AG10803 (cell line): ENCODE measurements at regions not wholly inside any gene's neighbourhood (a gene's known extent, or its start where the extent isn't known, plus 50 kb on each side); places are given as distances from the start of the nearest gene placed in this dataset.
"Not testable (repeated sequence)": the region's sequence is repeated elsewhere in the genome, so short reads cannot be mapped to it uniquely, and the experiment has no call there.

Experiments used
- DNase-seq: peaks from one replicate; pipeline ENCODE4 v3.0.0; 2010; ENCODE audit warnings: low read depth
- H3K4me3 ChIP-seq: 2 replicates; pipeline ENCODE4 v1.5.1; 2011; ENCODE audit warnings: mild to moderate bottlenecking, low read length, control low read depth
- TF ChIP-seq, protein P1 (sequence below): conservative IDR thresholded peaks from 2 replicates; pipeline ENCODE4 v1.5.1; 2011; ENCODE audit warnings: mild to moderate bottlenecking, low read length, control low read depth, inconsistent platforms

DNA sequence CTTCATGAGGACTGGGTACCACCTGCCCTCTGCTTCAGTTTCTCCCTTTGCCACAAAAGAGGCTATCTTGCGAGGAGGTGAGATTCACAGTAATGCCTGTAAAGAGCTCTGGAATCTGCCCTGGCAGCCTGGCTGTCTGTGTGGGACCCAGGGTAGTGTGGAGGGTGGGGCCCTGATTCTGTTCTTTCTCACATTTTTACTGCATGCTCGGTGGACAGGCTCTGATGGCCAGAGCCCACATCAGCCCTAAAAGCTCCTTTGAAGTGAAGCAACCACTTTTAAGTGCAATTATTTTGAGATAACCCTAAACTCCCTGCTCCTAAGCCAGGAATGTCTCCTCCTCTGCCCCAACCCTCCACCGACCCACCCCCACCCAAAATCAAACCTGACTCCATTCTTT, 92.1 kb upstream of the PODXL start:
- no peak for DNase-seq
- TF ChIP-seq, protein P1, sequence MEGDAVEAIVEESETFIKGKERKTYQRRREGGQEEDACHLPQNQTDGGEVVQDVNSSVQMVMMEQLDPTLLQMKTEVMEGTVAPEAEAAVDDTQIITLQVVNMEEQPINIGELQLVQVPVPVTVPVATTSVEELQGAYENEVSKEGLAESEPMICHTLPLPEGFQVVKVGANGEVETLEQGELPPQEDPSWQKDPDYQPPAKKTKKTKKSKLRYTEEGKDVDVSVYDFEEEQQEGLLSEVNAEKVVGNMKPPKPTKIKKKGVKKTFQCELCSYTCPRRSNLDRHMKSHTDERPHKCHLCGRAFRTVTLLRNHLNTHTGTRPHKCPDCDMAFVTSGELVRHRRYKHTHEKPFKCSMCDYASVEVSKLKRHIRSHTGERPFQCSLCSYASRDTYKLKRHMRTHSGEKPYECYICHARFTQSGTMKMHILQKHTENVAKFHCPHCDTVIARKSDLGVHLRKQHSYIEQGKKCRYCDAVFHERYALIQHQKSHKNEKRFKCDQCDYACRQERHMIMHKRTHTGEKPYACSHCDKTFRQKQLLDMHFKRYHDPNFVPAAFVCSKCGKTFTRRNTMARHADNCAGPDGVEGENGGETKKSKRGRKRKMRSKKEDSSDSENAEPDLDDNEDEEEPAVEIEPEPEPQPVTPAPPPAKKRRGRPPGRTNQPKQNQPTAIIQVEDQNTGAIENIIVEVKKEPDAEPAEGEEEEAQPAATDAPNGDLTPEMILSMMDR, result no peak
- no peak overlapping the region for H3K4me3 ChIP-seq

DNA sequence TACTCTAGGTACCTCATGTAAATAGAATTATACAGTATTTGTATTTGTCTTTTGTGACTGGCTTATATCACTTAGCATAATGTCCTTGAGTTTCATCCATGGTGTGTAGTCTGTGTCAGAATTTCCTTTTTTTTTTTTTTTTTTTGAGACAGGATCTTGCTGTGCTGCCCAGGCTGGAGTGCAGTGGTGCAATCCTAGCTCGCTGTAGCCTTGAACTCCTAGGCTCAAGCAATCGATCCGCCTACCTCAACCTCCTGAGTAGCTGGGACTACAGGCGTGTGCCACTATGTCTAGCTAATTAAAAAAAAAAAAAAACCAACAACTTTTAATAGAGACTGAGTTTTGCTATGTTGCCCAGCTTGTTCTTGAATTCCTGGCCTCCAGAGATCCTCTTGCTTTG, 89.8 kb upstream of the PODXL start:
- TF ChIP-seq, protein P1, result no peak
- H3K4me3 ChIP-seq, result no peak overlapping the region
- no peak for DNase-seq

DNA sequence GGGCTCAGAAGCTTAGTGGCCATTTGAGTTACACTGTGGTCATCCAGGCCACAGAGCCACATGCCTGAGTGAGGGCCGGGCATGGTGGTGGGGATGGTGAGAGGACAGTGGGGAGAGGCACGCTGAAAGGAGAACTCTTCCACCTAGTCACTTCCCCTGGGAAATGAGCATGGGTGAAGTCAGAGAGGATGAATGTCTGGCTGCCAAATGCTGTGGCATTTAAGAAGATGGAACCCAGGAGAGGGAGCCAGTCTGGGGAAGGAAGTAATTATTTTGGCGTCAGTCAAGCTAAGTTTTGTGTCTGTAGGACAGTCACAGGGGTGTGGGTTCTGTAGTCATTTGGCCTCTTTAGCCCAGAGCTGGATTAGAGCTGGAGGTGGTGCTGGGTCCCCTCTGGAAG, 86.0 kb upstream of the PODXL start:
- H3K4me3 ChIP-seq, result no peak overlapping the region
- TF ChIP-seq, protein P1, result no peak
- peak; percentile 68 for DNase-seq

DNA sequence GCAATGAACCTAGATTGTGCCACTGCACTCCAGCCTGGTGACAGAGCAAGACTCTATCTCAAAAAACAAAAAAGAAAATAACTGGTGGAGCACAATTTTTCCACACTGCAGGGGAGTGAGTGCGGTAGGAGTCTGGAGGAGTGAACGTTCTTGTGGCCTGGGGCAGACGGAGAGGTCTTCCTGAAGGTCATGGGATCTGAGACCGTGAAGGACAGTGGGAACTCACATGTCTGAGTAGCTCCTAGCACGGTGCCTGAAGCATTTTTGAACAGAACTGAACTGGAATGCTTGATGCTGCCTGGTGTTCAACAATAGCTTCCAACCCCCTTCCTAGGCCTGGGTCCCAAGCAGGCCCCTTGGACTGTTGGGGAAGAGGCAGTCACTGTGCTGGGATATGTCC, 84.3 kb upstream of the PODXL start:
- DNase-seq, result no peak
- TF ChIP-seq, protein P1, result no peak
- H3K4me3 ChIP-seq, result no peak overlapping the region

DNA sequence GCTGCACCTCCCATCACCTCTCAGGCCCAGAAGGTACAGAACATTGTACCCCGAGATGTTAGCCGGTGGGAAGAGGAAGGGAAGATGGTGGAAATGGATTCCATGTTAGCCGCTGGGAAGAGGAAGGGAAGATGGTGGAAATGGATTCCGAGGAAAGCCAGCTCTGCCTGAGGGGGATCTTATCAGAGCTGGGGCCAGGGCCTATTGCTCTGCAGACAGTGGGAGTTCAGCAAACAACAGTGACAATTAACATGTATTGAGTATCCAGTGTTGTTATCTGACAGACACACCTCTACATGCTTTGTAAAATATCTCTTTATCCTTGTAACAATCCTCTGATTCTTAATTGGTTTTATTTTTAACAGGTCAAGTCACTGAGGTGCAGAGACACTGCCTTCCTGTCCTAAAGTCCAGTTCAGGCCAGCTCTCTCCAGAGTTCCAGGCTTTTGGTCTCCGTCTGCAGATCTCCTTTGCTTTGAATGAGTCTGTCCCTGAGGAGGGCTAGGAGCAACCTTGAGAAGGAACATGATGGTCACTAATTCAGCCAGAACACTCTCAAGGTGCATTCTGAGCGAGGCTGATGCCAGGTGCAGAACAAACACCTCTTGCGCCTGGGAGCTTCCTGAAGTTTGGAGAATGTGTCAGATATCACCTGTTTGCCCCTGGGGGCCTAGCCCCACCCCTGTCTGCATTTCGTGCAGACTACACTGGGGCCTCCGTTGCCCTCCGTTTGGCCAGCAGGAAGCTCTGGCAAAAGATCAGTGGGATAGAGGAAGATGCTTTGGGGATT, 82.4 kb upstream of the PODXL start:
- H3K4me3 ChIP-seq, result no peak overlapping the region
- DNase-seq, result no peak
- TF ChIP-seq, protein P1, result no peak

DNA sequence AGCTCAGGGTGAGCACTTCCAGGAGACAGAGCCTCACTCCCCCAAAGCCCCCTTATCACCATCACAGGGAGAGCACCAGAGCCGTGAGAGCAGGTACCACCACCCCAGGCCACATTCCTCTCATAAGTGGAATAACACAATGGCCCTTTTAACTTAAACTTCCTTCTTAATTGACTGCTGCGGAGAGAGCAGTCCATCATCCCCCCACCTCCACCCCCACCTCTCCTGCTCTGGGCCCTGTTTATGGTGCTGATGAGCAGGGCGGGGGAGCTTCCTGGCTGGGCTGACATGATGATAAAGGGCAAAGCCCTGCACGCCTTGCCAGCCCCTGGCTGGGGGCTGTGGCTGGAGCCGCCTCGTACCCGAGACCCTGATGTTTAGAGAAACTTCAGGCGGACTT, 81.4 kb upstream of the PODXL start:
- DNase-seq, result no peak
- H3K4me3 ChIP-seq, result no peak overlapping the region
- TF ChIP-seq, protein P1, result no peak

DNA sequence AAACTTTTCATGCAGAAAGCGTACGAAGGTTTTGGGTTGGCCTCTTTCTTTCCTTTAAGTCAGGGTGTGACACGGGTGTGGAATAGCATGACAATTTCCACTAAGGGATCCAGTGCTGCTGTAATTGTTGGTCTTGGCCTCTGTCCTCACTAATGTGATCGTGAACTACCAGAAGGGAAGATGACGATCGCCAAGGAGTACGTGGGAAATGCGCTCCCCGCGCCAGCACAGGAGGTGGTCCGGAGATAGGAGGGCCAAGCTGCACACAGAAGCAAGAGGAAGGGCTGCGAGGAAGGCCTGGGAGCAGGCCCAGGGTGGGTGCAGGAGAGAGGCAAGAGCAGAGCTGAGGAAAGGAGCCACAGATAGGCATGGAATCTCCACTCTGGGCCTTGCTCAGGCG, 79.7 kb upstream of the PODXL start:
- TF ChIP-seq, protein P1, result no peak
- no peak for DNase-seq
- H3K4me3 ChIP-seq, result no peak overlapping the region

DNA sequence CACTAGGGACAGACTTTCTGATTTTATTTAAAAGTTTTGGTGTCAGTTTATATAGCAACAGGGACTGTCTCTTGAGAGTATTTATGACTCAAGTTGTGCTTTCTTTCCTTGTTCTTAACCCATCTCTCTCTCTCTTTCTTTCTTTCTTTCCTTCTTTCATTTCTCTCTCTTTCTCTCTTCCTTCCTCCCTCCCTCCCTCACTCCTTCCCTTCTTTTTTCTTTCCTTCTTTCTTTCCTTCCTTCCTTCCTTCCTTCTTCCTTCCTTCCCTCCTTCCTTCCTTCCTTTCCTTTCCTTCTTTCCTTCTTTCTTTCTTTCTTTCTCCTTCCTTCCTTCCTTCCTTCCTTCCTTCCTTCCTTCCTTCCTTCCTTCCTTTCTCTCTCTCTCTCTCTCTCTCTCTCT, 77.8 kb upstream of the PODXL start:
- H3K4me3 ChIP-seq, DNase-seq: not testable (repeated sequence)
